HG03045 (cell line): ENCODE measurements at regions not wholly inside any gene's neighbourhood (a gene's known extent, or its start where the extent isn't known, plus 50 kb on each side); places are given as distances from the start of the nearest gene placed in this dataset.

Experiments
- ATAC-seq: cut with Tn5 transposase; IDR thresholded peaks from one replicate; pipeline ENCODE4 v1.9.1; 2021; ENCODE audit warnings: mild to moderate bottlenecking, moderate library complexity; ENCODE audit not compliant: unreplicated experiment

DNA sequence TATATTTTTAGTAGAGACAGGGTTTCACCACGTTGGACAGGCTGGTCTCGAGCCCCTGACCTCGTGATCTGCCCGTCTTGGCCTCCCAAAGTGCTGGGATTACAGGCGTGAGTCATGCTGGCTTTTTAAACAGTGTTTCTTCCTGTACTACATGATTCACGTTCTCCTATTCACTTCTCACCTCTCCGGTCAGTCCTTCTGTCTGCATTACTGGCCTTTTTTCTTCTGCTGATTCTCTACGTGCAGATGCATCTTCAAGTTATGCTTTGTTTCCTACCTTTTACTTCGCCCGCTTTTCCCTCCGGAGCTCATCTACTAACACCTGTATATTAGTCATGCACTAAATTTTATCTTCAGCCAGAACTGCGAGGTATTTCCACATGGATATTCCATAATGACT is 296.2 kb upstream of the FLRT2 start:
- no peak for ATAC-seq

DNA sequence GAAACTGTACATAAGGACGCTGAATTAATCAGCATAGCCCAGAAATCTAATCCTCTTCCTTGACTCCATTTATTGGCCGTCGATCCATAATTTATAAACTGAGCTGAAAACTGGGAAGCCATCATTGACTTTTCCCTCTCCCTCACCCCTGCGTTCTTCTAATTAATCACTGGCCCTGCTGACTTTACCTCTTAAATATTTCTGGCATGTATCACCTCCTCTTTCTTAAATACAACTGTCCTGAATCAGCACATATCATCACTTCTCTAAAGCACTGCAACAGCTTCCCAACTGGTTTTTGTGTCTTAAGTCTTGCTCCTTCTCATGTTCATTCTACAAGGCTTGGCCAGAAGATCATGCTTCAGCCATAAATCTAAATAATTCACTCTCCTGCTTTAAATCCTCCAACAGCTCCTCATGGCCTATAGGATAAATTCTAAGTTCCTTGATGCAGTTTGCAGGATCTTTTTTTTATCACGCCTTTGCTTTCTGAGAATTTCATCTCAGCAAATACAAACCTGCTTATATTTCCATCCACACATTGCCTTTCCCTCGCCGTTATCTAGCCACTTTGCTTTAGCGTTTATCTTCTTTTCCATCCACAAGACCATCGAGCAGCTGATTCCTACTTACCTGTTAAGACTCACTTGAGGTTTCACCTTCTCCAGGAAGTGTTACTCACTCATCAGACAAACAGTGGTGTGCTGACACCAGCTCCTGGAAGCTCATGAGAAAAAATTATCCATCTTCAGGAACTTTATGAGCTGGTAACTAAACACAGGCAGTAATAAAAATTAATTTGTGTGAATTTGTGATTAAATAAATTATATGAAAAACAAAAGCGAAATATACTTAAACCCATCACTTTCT is 295.6 kb upstream of the FLRT2 start:
- no peak for ATAC-seq

GRCh38 chr14:85235868-85236267 is 294.1 kb upstream of the FLRT2 start:
- ATAC-seq: no peak

GRCh38 chr14:85236296-85236695 is 293.6 kb upstream of the FLRT2 start:
- no peak for ATAC-seq

- no peak for ATAC-seq
Measured at GRCh38 chr14:85239791-85240190, 290.2 kb upstream of the FLRT2 start.

GRCh38 chr14:85241022-85241855 is 288.7 kb upstream of the FLRT2 start:
- ATAC-seq: no peak

- no peak for ATAC-seq
Measured at GRCh38 chr14:85242666-85243065, 287.3 kb upstream of the FLRT2 start.

DNA sequence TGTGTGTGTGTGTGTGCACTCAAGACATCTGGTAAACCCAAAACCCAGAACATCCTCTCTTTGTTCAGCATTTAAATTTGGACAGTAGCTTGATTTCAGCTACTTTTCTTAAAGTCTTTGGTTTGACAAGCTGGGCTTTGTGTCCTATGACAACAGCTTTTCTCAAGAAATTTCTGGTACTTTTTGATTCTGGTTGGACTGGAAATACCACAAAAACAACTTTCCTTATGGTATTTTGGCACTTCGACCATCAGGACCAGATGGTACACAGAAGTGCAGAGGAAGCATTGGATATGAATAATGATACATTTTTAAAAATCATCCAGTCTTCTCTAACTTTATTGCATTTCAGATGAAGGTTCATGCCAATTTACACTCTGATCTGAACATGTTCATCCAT is 286.6 kb upstream of the FLRT2 start:
- ATAC-seq: no peak

GRCh38 chr14:85247071-85247470 is 282.9 kb upstream of the FLRT2 start:
- no peak for ATAC-seq

- ATAC-seq: no peak
Measured at GRCh38 chr14:85248881-85249635, 280.9 kb upstream of the FLRT2 start.

DNA sequence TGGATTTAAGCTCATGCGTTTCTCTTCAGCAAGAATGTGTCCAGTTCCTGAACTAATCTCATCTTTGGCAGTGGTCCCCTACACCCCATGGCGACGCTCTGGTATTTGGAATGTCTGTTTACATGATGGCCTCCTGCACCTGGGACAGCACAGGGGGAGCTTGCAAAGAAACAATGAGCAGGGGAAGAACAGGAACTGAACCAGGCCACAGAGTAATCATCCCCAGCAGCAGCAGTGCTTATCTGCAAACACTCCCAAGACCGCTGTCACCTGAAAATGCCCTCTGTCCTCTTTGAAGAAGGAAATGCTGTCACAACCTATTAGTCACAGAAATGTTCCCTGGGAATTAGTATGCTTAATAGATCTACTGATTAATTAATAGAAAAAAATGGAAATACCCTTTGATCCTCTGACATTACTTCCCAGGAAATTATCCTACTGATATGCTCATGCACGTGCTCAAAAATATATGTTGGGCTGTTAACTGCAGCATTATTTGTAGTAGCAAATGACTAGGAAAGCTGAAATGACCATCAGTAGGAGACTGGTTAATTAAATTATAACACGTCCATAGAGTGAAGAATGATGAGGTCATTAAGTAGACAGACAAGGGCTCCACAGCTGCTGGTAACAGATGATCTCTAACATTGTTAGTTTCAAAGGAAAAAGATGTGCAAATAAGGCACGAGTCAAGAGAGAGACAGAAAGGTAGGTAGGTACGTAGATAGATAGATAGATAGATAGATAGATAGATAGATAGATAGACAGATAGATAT is 279.3 kb upstream of the FLRT2 start:
- no peak for ATAC-seq

GRCh38 chr14:85252011-85252410 is 277.9 kb upstream of the FLRT2 start:
- ATAC-seq: no peak

DNA sequence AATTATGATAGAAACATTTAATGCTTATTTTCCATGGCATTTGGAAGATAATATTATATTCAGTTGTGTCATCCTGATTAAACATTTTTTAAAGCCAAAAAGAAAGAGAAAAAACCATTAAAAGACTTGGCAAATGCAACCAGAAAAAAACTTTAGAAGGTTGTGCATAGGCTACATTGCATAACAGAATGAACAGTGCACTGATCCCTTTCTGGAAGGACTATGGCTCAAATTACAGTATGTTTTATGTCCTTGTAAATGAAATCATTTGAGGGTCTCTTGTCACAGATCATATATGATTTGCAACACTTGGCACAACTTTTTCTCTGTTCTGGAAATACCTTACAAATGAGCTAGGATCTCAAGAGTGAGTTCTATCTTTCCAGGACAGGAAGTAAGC is 275.2 kb upstream of the FLRT2 start:
- ATAC-seq: no peak

GRCh38 chr14:85257287-85257686 is 272.7 kb upstream of the FLRT2 start:
- ATAC-seq: no peak

- ATAC-seq: no peak
Measured at GRCh38 chr14:85263916-85264675, 265.8 kb upstream of the FLRT2 start.

GRCh38 chr14:85273099-85273677 is 256.8 kb upstream of the FLRT2 start:
- ATAC-seq: no peak

DNA sequence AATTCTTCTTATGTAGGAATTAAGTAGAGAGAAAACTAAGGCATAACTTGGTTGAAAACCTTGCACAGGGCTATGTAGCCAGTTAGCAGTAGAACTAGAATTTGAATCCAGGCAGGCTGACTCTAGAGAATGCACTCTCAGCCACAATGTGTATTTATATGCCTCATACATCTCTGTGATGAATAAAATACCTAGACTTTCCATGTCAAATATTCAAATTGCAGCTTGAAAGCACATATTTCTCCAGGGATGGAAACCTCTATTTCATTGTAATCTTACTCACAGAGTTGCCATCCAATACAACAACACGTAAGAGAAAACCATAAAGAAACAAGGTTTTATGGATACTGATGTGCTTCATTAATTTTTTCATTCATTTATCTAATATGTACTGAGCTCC is 256.0 kb upstream of the FLRT2 start:
- ATAC-seq: no peak

- ATAC-seq: no peak
Measured at GRCh38 chr14:85276161-85276978, 253.6 kb upstream of the FLRT2 start.

DNA sequence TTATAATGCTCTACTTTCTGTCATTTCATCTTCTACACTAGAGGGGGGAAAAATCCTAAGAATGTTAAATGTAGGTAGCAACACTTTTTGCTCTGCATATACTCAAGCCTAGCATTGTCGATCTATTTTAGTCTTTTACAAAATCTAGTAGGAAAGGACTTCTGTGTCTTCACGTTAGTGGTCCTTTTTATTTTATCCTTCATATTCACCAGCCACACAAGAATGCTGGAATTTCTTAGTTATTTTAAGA is 253.0 kb upstream of the FLRT2 start:
- ATAC-seq: no peak
